Activated naive CD4-positive, alpha-beta T cell treated with anti-CD3 and anti-CD28 coated beads for 36 hours (primary cell): ENCODE measurements at regions not wholly inside any gene's neighbourhood (a gene's known extent, or its start where the extent isn't known, plus 50 kb on each side); places are given as distances from the start of the nearest gene placed in this dataset.

Experiments used
- CTCF ChIA-PET: fragments of 350-600 bp; sonication (Branson Sonifier 250); formaldehyde crosslinking; loops from one replicate; lab custom pipeline; 2021; ENCODE audit warnings: antibody characterized with exemption; lab: Charles Lee
- DNase-seq: peaks from one replicate; pipeline ENCODE4 v3.0.0-alpha.2; 2020
- H3K27ac Mint-ChIP-seq: one replicate; pipeline ENCODE4 v1.8.0; 2021; ENCODE audit warnings: mild to moderate bottlenecking, mixed read lengths
- H3K27me3 Mint-ChIP-seq: one replicate; pipeline ENCODE4 v1.8.0; 2021; ENCODE audit warnings: low read depth, mixed read lengths
- H3K36me3 Mint-ChIP-seq: one replicate; pipeline ENCODE4 v1.8.0; 2021; ENCODE audit warnings: low read depth, mixed read lengths
- H3K4me1 Mint-ChIP-seq: one replicate; pipeline ENCODE4 v1.8.0; 2021; ENCODE audit warnings: low read depth, mixed read lengths
- H3K4me3 Mint-ChIP-seq: one replicate; pipeline ENCODE4 v1.8.0; 2021; ENCODE audit warnings: mild to moderate bottlenecking, moderate library complexity, mixed read lengths
- H3K9me3 Mint-ChIP-seq: one replicate; pipeline ENCODE4 v1.8.0; 2021; ENCODE audit warnings: mixed read lengths
- intact Hi-C: fragments of 100-400 bp; cut with micrococcal nuclease; formaldehyde crosslinking; loops from one replicate; pipeline ENCODE4 v1.15.1; 2023

DNA sequence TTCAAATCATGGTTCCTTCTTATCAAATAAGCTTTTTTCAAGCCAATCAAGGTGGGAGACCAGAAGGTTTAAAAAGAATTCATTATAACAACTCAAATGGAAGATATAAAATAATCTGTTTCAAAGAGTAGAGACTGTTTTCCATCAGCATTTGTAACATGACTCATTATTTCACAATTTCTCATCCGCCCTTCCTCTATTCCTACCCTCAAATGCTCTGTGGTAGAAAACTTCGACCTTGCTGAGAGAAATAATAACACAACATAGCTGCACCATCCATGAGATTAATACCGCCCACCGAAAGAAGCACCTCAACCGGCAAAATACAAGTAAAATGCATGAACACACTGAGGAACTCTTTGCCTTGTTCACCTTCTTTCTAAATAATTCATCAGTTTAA, 2039.2 kb upstream of the CELF4 start:
- H3K27ac Mint-ChIP-seq, result no peak overlapping the region
- CTCF ChIA-PET, result no interaction called here

DNA sequence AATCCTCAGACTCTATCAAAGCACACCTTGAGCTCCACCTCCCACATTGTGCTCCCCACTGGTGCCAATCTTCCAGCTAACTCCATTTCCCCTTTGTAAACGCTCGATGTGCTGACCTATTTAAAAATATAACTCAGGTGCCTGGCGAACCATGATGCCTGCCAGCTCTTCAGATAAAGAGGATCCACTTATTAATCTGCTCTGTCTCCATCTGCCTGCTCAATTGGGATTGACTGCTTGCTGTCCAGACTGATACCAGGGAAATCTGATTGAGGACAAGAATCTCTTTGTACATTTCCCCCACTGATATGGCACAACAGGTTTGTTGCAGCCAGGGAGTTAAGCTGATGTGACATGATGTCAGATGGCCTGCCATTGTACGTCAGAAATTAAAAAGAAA, 2036.5 kb upstream of the CELF4 start:
- Mint-ChIP-seq H3K27ac (no peak overlapping the region), H3K4me1 (no peaks in the 10 kb centered on the region), H3K9me3 (no peaks in the 10 kb centered on the region), H3K36me3 (no peaks in the 10 kb centered on the region), H3K27me3 (peaks cover 2% of the 10 kb centered on the region), H3K4me3 (no peak overlapping the region)
- DNase-seq, result no peak
- CTCF ChIA-PET, result no interaction called here
- intact Hi-C loops, result no loop called here

More for the DNA sequence above, 2039.2 kb upstream of the CELF4 start:
- Mint-ChIP-seq H3K36me3 (no peaks in the 10 kb centered on the region), H3K9me3 (no peaks in the 10 kb centered on the region), H3K4me1 (no peaks in the 10 kb centered on the region), H3K27me3 (peaks cover 2% of the 10 kb centered on the region), H3K4me3 (no peak overlapping the region)
- DNase-seq, result no peak
- intact Hi-C loops, result no loop called here

GRCh38 chr18:39600894-39601293, 2035.3 kb upstream of the CELF4 start:
- no peak for DNase-seq
- Mint-ChIP-seq H3K27me3 (peaks cover 2% of the 10 kb centered on the region), H3K27ac (no peak overlapping the region), H3K9me3 (no peaks in the 10 kb centered on the region), H3K36me3 (no peaks in the 10 kb centered on the region), H3K4me1 (no peaks in the 10 kb centered on the region), H3K4me3 (no peak overlapping the region)
- CTCF ChIA-PET, result no interaction called here
- intact Hi-C loops, result no loop called here

GRCh38 chr18:39599251-39599650, 2033.7 kb upstream of the CELF4 start:
- H3K36me3 Mint-ChIP-seq, result no peaks in the 10 kb centered on the region
- H3K27ac Mint-ChIP-seq, result no peak overlapping the region
- no peak for DNase-seq
- H3K27me3 Mint-ChIP-seq, result peaks cover 2% of the 10 kb centered on the region
- no peaks in the 10 kb centered on the region for H3K9me3 Mint-ChIP-seq
- H3K4me1 Mint-ChIP-seq, result no peaks in the 10 kb centered on the region
- intact Hi-C loops, result no loop called here
- no peak overlapping the region for H3K4me3 Mint-ChIP-seq
- CTCF ChIA-PET, result no interaction called here

DNA sequence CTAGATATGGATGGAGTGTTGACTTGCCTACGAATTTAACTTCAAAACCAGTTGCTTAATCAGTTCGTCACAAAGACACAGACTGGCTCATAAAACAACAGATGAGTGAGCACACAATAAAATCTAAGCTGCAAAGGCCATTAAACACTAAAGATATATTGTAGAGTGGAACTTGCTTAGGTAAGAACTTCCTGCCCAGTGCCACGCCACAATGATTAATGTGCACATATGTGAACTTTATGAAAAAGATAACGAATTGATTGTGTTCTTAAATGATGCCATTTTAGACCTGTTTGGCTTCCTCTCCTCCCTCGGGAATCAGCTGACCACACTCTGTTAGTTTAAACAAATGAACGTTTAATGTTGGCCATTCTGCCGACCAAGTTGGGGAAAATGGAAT, 2031.3 kb upstream of the CELF4 start:
- no peaks in the 10 kb centered on the region for H3K36me3 Mint-ChIP-seq
- intact Hi-C loops, result no loop called here
- H3K27me3 Mint-ChIP-seq, result no peaks in the 10 kb centered on the region
- no peak overlapping the region for H3K4me3 Mint-ChIP-seq
- H3K4me1 Mint-ChIP-seq, result no peaks in the 10 kb centered on the region
- H3K27ac Mint-ChIP-seq, result no peak overlapping the region
- CTCF ChIA-PET, result interaction anchor here (0.6 kb wide), 1 partner anchor 160 kb away, joined by 3 read pairs; no protein-coding TSS in a partner anchor
- DNase-seq, result no peak
- no peaks in the 10 kb centered on the region for H3K9me3 Mint-ChIP-seq

GRCh38 chr18:39596221-39596620, 2030.6 kb upstream of the CELF4 start:
- H3K9me3 Mint-ChIP-seq, result no peaks in the 10 kb centered on the region
- no peak overlapping the region for H3K27ac Mint-ChIP-seq
- no peak for DNase-seq
- no peak overlapping the region for H3K4me3 Mint-ChIP-seq
- H3K4me1 Mint-ChIP-seq, result no peaks in the 10 kb centered on the region
- CTCF ChIA-PET, result no interaction called here
- H3K27me3 Mint-ChIP-seq, result no peaks in the 10 kb centered on the region
- intact Hi-C loops, result no loop called here
- no peaks in the 10 kb centered on the region for H3K36me3 Mint-ChIP-seq

DNA sequence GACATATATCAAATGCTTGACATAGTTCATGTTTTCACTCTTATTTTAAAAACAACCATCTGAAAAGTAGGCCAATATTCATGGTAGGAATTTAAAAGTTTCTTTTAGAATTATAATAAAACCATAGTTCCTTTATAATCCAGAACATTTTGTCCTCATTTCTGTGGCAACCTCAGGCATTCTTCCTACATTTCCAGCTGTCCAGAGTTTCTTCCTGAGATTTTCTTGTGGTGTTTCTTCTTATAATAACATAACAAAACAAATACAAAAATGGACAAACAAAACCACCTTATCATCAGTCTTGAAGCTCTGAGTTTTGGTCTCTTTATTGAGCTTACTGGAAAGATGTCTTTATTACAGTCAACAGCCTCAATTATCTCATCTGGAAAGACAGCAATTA, 2028.6 kb upstream of the CELF4 start:
- no peaks in the 10 kb centered on the region for H3K4me1 Mint-ChIP-seq
- H3K36me3 Mint-ChIP-seq, result no peaks in the 10 kb centered on the region
- H3K27ac Mint-ChIP-seq, result no peak overlapping the region
- CTCF ChIA-PET, result interaction anchor here (0.5 kb wide), 1 partner anchor 659 kb away, joined by 4 read pairs; no protein-coding TSS in a partner anchor
- intact Hi-C loops, result no loop called here
- H3K9me3 Mint-ChIP-seq, result peaks cover 2% of the 10 kb centered on the region
- DNase-seq, result no peak
- no peak overlapping the region for H3K4me3 Mint-ChIP-seq
- H3K27me3 Mint-ChIP-seq, result no peaks in the 10 kb centered on the region

DNA sequence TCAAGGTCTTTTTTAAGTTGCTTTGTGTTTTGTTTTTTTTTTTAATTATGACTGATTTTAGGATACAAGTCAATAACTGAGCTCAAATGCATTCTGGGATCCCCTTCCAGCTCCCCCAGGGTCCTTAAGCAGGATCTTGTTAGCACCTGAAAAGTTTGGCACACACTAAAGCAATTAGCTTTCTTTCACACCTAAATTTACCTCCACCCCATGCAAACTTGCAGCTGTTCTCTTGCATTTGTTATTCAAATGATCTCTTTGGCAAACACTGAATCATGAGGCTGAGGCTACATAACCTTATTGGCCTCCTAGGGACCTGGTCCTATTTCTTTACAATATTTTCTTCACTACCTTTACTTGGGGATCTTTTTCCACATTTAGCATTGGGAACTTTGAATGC, 2026.1 kb upstream of the CELF4 start:
- Mint-ChIP-seq H3K27ac (no peak overlapping the region), H3K27me3 (no peaks in the 10 kb centered on the region), H3K9me3 (peaks cover 2% of the 10 kb centered on the region), H3K4me1 (no peaks in the 10 kb centered on the region), H3K36me3 (no peaks in the 10 kb centered on the region), H3K4me3 (no peak overlapping the region)
- no peak for DNase-seq
- CTCF ChIA-PET, result no interaction called here
- intact Hi-C loops, result no loop called here

DNA sequence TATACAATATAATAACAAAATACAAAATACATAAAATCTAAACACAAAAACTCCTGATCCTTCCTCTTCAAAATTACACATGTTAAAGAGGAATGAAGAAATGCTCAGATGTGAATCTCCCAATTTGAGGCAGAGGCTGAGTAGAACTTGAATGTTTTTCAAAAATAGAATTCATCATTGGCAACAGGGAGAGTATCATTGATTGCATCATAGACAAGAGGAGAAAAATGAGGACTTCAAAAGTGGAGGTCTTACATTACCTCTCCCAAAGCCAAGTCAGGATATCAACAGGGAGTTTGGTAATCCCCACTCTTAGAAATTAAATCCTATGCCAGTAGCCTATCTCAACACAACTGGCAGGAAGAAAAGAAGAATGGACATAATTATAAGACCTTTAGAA, 2023.9 kb upstream of the CELF4 start:
- H3K27me3 Mint-ChIP-seq, result no peaks in the 10 kb centered on the region
- no peaks in the 10 kb centered on the region for H3K36me3 Mint-ChIP-seq
- no peaks in the 10 kb centered on the region for H3K4me1 Mint-ChIP-seq
- no peak overlapping the region for H3K4me3 Mint-ChIP-seq
- H3K27ac Mint-ChIP-seq, result no peak overlapping the region
- DNase-seq, result no peak
- H3K9me3 Mint-ChIP-seq, result peaks cover 4% of the 10 kb centered on the region
- CTCF ChIA-PET, result no interaction called here
- intact Hi-C loops, result no loop called here

DNA sequence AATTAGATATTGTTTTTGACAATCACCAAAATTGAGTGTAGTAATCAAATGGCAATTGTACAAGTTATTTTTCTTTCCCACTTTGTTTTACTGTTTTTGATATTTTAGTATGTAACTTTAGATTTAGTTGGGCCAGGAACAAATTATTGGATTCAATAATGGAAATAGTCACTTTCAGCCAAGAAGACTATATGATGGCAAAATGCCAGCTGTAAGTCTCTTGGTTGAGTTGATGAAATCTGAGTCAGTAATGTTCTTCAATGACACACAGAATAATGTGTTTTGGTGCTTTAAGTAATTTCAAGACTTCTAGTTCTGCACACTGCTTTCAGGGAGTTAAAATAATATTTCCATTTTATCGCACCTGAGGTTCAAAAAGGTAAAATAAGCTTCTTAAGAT, 2022.0 kb upstream of the CELF4 start:
- intact Hi-C loops, result no loop called here
- H3K4me3 Mint-ChIP-seq, result no peak overlapping the region
- H3K27me3 Mint-ChIP-seq, result no peaks in the 10 kb centered on the region
- CTCF ChIA-PET, result no interaction called here
- no peak for DNase-seq
- H3K9me3 Mint-ChIP-seq, result peaks cover 4% of the 10 kb centered on the region
- no peaks in the 10 kb centered on the region for H3K36me3 Mint-ChIP-seq
- H3K27ac Mint-ChIP-seq, result no peak overlapping the region
- H3K4me1 Mint-ChIP-seq, result no peaks in the 10 kb centered on the region

DNA sequence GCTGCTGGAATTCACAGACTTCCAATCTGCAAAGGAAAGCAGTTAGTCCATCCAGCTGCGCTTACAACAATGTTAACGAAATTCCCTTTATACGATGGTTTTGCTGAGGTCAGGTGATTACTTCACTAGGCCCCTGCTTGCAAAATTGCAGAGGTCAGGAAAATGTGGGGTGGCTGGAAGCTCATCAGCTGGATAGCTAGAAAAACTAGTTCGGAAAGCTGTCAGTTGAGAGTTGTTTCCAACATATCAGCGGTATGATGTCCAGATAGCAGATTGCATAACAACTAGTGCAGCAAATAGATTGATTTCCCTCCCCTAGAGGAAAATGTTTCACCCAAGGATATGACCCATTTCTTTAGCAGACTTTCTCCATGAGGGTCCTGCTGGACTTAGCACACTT, 2021.1 kb upstream of the CELF4 start:
- CTCF ChIA-PET, result no interaction called here
- H3K4me3 Mint-ChIP-seq, result no peak overlapping the region
- no peaks in the 10 kb centered on the region for H3K36me3 Mint-ChIP-seq
- no peaks in the 10 kb centered on the region for H3K27me3 Mint-ChIP-seq
- peaks cover 5% of the 10 kb centered on the region for H3K9me3 Mint-ChIP-seq
- intact Hi-C loops, result no loop called here
- no peak for DNase-seq
- no peak overlapping the region for H3K27ac Mint-ChIP-seq
- H3K4me1 Mint-ChIP-seq, result no peaks in the 10 kb centered on the region

DNA sequence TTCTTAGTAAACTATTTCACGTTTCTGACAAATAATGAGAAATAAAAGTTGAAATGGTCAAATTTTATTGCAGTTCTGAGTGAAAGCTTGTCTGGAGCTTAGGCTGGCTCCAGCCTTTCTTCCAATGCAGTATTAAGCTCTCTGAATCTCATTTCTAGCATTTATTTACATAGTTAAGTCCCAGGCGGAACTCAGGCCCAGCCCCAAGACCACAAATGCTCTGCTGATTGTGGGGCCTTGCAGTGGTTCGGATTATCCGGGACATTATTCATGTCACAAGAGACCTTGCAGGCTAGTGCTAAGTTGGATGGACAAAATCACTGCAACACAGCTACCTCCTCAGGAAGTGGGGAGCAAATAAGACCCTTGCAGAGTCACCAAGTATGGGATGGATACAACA, 2009.3 kb upstream of the CELF4 start:
- Mint-ChIP-seq H3K36me3 (no peaks in the 10 kb centered on the region), H3K4me3 (no peak overlapping the region), H3K4me1 (no peaks in the 10 kb centered on the region), H3K27ac (no peak overlapping the region), H3K9me3 (peaks cover 6% of the 10 kb centered on the region), H3K27me3 (no peaks in the 10 kb centered on the region)
- DNase-seq, result no peak
- intact Hi-C loops, result no loop called here
- CTCF ChIA-PET, result interaction anchor here (0.7 kb wide), 1 partner anchor 157 kb away, joined by 3 read pairs; no protein-coding TSS in a partner anchor

DNA sequence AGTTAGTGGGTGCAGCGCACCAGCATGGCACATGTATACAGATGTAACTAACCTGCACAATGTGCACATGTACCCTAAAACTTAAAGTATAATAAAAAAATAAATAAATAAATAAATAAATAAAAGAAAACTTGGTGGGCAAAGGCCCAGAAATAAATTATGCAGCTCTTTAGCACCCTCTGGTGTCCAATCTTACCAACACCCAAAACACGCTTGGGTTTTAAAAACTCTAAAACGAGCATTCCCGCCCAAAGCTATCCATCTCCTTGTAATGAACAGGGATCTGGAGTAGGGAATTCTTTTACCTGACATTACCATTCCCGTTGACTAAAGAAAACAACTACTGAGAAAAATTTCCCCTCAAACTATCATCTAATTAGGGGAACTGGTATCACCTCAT, 2005.9 kb upstream of the CELF4 start:
- no peak for DNase-seq
- no peaks in the 10 kb centered on the region for H3K36me3 Mint-ChIP-seq
- peaks cover under 1% of the 10 kb centered on the region for H3K9me3 Mint-ChIP-seq
- CTCF ChIA-PET, result no interaction called here
- no peaks in the 10 kb centered on the region for H3K27me3 Mint-ChIP-seq
- no peaks in the 10 kb centered on the region for H3K4me1 Mint-ChIP-seq
- intact Hi-C loops, result no loop called here
- H3K27ac Mint-ChIP-seq, result no peak overlapping the region
- no peak overlapping the region for H3K4me3 Mint-ChIP-seq
